HepG2 (cell line): ENCODE measurements at regions not wholly inside any gene's neighbourhood (a gene's known extent, or its start where the extent isn't known, plus 50 kb on each side); places are given as distances from the start of the nearest gene placed in this dataset.

Source experiments
- ATAC-seq: fragments of 200-7000 bp; cut with Tn5 transposase; 3 replicates; pipeline ENCODE4 v1.9.1; 2020; ENCODE audit warnings: mild to moderate bottlenecking, moderate library complexity
- BruUV-seq: library from RNA; stranded (reverse); fragments of 400-500 nt; replicated peaks from 2 replicates; lab custom pipeline; 2021; lab: Mats Ljungman, UMichigan
- CTCF ChIA-PET: fragments of 300-600 bp; formaldehyde crosslinking; extraction: SDS; loops from one replicate; lab custom pipeline; 2021; ENCODE audit warnings: low total read pairs, inconsistent platforms, low intra/inter-chr PET ratio; lab: Yijun Ruan, JAX
- POLR2A ChIA-PET: fragments of 350-600 bp; sonication (Branson Sonifier 250); formaldehyde crosslinking; loops from one replicate; lab custom pipeline; 2020; ENCODE audit warnings: antibody characterized with exemption, inconsistent platforms; lab: Yijun Ruan, JAX
- DNase-seq: peaks from one replicate; pipeline ENCODE4 v3.0.0-alpha.2; 2015; ENCODE audit warnings: low spot score
- FAIRE-seq: peaks from 3 replicates; lab custom pipeline; 2011; peaks lifted over from hg19 to GRCh38; lab: Jason Lieb, UNC
- H2AFZ ChIP-seq: one replicate; pipeline ENCODE4 v1.6.1; 2011; ENCODE audit warnings: low read length, inconsistent platforms
- H3K27ac ChIP-seq: fragments of 300-600 bp; 3 replicates; pipeline ENCODE4 v1.8.0; 2011; ENCODE audit warnings: mixed run types, mild to moderate bottlenecking, mixed read lengths, low read length, inconsistent platforms; ENCODE audit not compliant: insufficient read depth; ENCODE audit errors: extremely low read length
- H3K27me3 ChIP-seq, 2 experiments: fragments of 200-600 bp in 1 of 2; 2 replicates in 1 of 2; 3 replicates in 1 of 2; pipeline versions ENCODE4 v1.6.0 to v1.8.0; 2011; ENCODE audit warnings: low read length in 2 of 2, mild to moderate bottlenecking in 2 of 2, moderate library complexity in 2 of 2, inconsistent platforms in 1 of 2; ENCODE audit not compliant: insufficient read depth in 2 of 2, control insufficient read depth in 1 of 2
- H3K36me3 ChIP-seq, 2 experiments: fragments of 200-600 bp in 1 of 2; replicated peaks in 1 of 2; 2 replicates in 1 of 2; 3 replicates in 1 of 2; pipeline versions ENCODE4 v1.5.1 to v1.8.0; 2011; ENCODE audit warnings: low read length in 2 of 2, inconsistent platforms in 1 of 2; ENCODE audit not compliant: insufficient read depth in 2 of 2, control insufficient read depth in 1 of 2
- H3K4me1 ChIP-seq: 2 replicates; pipeline ENCODE4 v1.5.1; 2012; ENCODE audit warnings: low read length, inconsistent platforms; ENCODE audit not compliant: insufficient read depth
- H3K4me2 ChIP-seq: 2 replicates; pipeline ENCODE4 v1.6.0; 2011; ENCODE audit warnings: low read depth, low read length, inconsistent platforms
- H3K4me3 ChIP-seq, 3 experiments: fragments of 200-600 bp in 1 of 3; sonication (generic), shearing (Covaris generic) in 1 of 3; replicated peaks in 1 of 3; 2 replicates each; pipeline ENCODE4 v1.5.1; 2011 to 2016; ENCODE audit warnings: low read length in 3 of 3, inconsistent platforms in 2 of 3, low read depth in 2 of 3, mild to moderate bottlenecking in 2 of 3, control low read depth in 1 of 3, mixed read lengths in 1 of 3; ENCODE audit not compliant: insufficient read depth in 1 of 3
- H3K79me2 ChIP-seq: one replicate; pipeline ENCODE4 v1.6.1; 2011; ENCODE audit warnings: low read length, inconsistent platforms; ENCODE audit not compliant: insufficient read depth
- H3K9ac ChIP-seq: 2 replicates; pipeline ENCODE4 v1.6.0; 2011; ENCODE audit warnings: mild to moderate bottlenecking, low read depth, low read length, inconsistent platforms; ENCODE audit not compliant: insufficient read depth
- H3K9me3 ChIP-seq: 2 replicates; pipeline ENCODE4 v1.5.1; 2012; ENCODE audit warnings: mild to moderate bottlenecking, low read length
- H4K20me1 ChIP-seq: 2 replicates; pipeline ENCODE4 v1.6.0; 2011; ENCODE audit warnings: inconsistent platforms, mild to moderate bottlenecking, low read length, moderate library complexity; ENCODE audit not compliant: insufficient read depth
- CEBPB ChIP-seq: IDR thresholded peaks from 2 replicates; pipeline ENCODE4 v1.6.1; 2011; ENCODE audit warnings: low read depth, low read length, improper control_type of control experiment, borderline replicate concordance
- DRAP1 ChIP-seq: IDR thresholded peaks from 2 replicates; pipeline ENCODE4 v1.6.1; 2016; ENCODE audit warnings: missing genetic modification reagents, missing compliant biosample characterization
- HDAC2 ChIP-seq: sonication (generic); formaldehyde crosslinking; IDR thresholded peaks from 2 replicates; pipeline ENCODE4 v1.4.0; 2020; ENCODE audit warnings: missing genetic modification reagents
- HDAC6 ChIP-seq: fragments of 200-600 bp; sonication (generic); IDR thresholded peaks from 2 replicates; pipeline ENCODE4 v1.7.0; 2017; ENCODE audit warnings: mild to moderate bottlenecking, antibody characterized with exemption, low read length, low read depth
- HMG20B ChIP-seq: conservative IDR thresholded peaks from 2 replicates; pipeline ENCODE4 v1.6.1; 2016; ENCODE audit warnings: missing genetic modification reagents, missing compliant biosample characterization
- KDM2A ChIP-seq: sonication (generic); formaldehyde crosslinking; IDR thresholded peaks from 2 replicates; pipeline ENCODE4 v1.4.0; 2020; ENCODE audit warnings: low read depth, missing genetic modification reagents, borderline replicate concordance
- MAZ ChIP-seq, 2 experiments: sonication (generic) in 1 of 2; formaldehyde crosslinking in 1 of 2; IDR thresholded peaks; 2 replicates each; pipeline versions ENCODE4 v1.5.0 to v1.6.1; 2012 to 2020; ENCODE audit warnings: low read depth in 2 of 2, mild to moderate bottlenecking in 2 of 2, borderline replicate concordance in 1 of 2, improper control_type of control experiment in 1 of 2, low read length in 1 of 2, missing genetic modification reagents in 1 of 2, moderate library complexity in 1 of 2
- MED8 ChIP-seq: sonication (generic); formaldehyde crosslinking; IDR thresholded peaks from 2 replicates; pipeline ENCODE4 v1.8.1; 2023; ENCODE audit warnings: mild to moderate bottlenecking, missing genetic modification reagents; ENCODE audit not compliant: insufficient replicate concordance
- SAP130 ChIP-seq: IDR thresholded peaks from 2 replicates; pipeline ENCODE4 v1.6.1; 2016; ENCODE audit warnings: low read depth
- ZFP91 ChIP-seq: sonication (generic); formaldehyde crosslinking; IDR thresholded peaks from 2 replicates; pipeline ENCODE4 v1.9.0; 2022; ENCODE audit warnings: missing genetic modification reagents, mild to moderate bottlenecking, borderline replicate concordance
- ZNF318 ChIP-seq: sonication (generic); formaldehyde crosslinking; IDR thresholded peaks from 2 replicates; pipeline ENCODE4 v1.4.0; 2020; ENCODE audit warnings: mild to moderate bottlenecking, missing genetic modification reagents
- ZSCAN22 ChIP-seq: sonication (generic); formaldehyde crosslinking; IDR thresholded peaks from 2 replicates; pipeline ENCODE4 v1.4.0; 2020; ENCODE audit warnings: mild to moderate bottlenecking, missing genetic modification reagents
- WGBS: methylation state at CpG from one replicate; pipeline ENCODE4 v1.1.6; 2017; ENCODE audit warnings: low lambda C conversion rate; 5-methylcytosine and 5-hydroxymethylcytosine counted together
- in situ Hi-C: cut with HindIII; loops from 2 replicates; pipeline ENCODE4 v1.10.0; 2017; ENCODE audit warnings: low pct_unique_long_range_greater_than_20kb; ENCODE audit not compliant: extremely low pct_ligation_motif_present
- intact Hi-C: fragments of 100-400 bp; cut with micrococcal nuclease; formaldehyde crosslinking; loops from one replicate; pipeline ENCODE4 v1.10.0; 2022; ENCODE audit not compliant: unreplicated experiment

- TF ChIP-seq ZNF318 (CRISPR knock-in tag) (no peak), HMG20B (CRISPR knock-in tag) (no peak), MAZ (IDR thresholded peaks at IDR 0.05; ENCODE audit: borderline replicate concordance, low read depth, low read length) (no peak), MAZ (CRISPR knock-in tag; IDR thresholded peaks at IDR 0.05; ENCODE audit: low read depth) (no peak)
These were observed 97.8 kb upstream of the TMEM168 start (continued) for GRCh38 chr7:112887976-112888375.

- DNase-seq (no peak), FAIRE-seq (no peak), ATAC-seq (no peak)
- Histone ChIP-seq H3K4me3 (no peak overlapping the region), H4K20me1 (no peaks in the 10 kb centered on the region), H3K27ac (no peak overlapping the region), H3K4me1 (no peaks in the 10 kb centered on the region), H3K36me3 (no peaks in the 10 kb centered on the region), H3K4me2 (no peak overlapping the region), H3K79me2 (no peaks in the 10 kb centered on the region), H3K9me3 (no peaks in the 10 kb centered on the region), H3K9ac (no peak overlapping the region), H2AFZ (no peak overlapping the region), H3K27me3 (no peaks in the 10 kb centered on the region)
- no TSS peak for BruUV-seq
- WGBS = 93% methylated on average over 1 of the region's 1 CpG
- POLR2A ChIA-PET = no interaction called here
- CTCF ChIA-PET = no interaction called here
- intact Hi-C loops = no loop called here
- in situ Hi-C loops = no loop called here
- TF ChIP-seq MED8 = no peak
- no peak for TF ChIP-seq ZFP91 (CRISPR knock-in tag)
- TF ChIP-seq SAP130 (CRISPR knock-in tag) = no peak
- no peak for TF ChIP-seq HDAC2 (CRISPR knock-in tag)
- TF ChIP-seq ZSCAN22 (CRISPR knock-in tag) = no peak
- TF ChIP-seq DRAP1 = no peak
- TF ChIP-seq CEBPB = no peak
- TF ChIP-seq HDAC6 = no peak
- no peak for TF ChIP-seq KDM2A
These were observed 97.1 kb upstream of the TMEM168 start for GRCh38 chr7:112887337-112887736.
